ENCODE measurements at regions not wholly inside any gene's neighbourhood (a gene's known extent, or its start where the extent isn't known, plus 50 kb on each side); places are given as distances from the start of the nearest gene placed in this dataset.

- H3K9me3 Mint-ChIP-seq, result peaks cover 3% of the 10 kb centered on the region
- ATAC-seq (no peak), DNase-seq (no peak)
- H3K27ac Mint-ChIP-seq, result no peak overlapping the region
- TF ChIP-seq CTCF (IDR thresholded peaks at IDR 0.05), result no peak
- no peaks in the 10 kb centered on the region for H3K36me3 Mint-ChIP-seq (ENCODE audit: low read depth)
- no peaks in the 10 kb centered on the region for H3K4me1 Mint-ChIP-seq (ENCODE audit: low read depth)
- intact Hi-C loops (cut with micrococcal nuclease), result no loop called here
- no peaks in the 10 kb centered on the region for H3K27me3 Mint-ChIP-seq
- no peak overlapping the region for H3K4me3 Mint-ChIP-seq
- CTCF ChIA-PET, result no interaction called here
- POLR2A ChIA-PET, result no interaction called here
These were observed 443.4 kb upstream of the NCAM2 start for GRCh38 chr21:20554785-20555184.

GRCh38 chr21:20570824-20571232 is 427.4 kb upstream of the NCAM2 start:
- ChIA-PET POLR2A (no interaction called here), CTCF (no interaction called here)
- Mint-ChIP-seq H3K27ac (no peak overlapping the region), H3K27me3 (no peaks in the 10 kb centered on the region), H3K36me3 (ENCODE audit: low read depth) (no peaks in the 10 kb centered on the region), H3K9me3 (peaks cover 4% of the 10 kb centered on the region), H3K4me1 (ENCODE audit: low read depth) (no peaks in the 10 kb centered on the region), H3K4me3 (no peak overlapping the region)
- no peak for TF ChIP-seq CTCF (IDR thresholded peaks at IDR 0.05)
- DNase-seq, result no peak
- no peak for ATAC-seq
- intact Hi-C loops (cut with micrococcal nuclease), result no loop called here

GRCh38 chr21:20572582-20572981 is 425.6 kb upstream of the NCAM2 start:
- Mint-ChIP-seq H3K27me3 (no peaks in the 10 kb centered on the region), H3K27ac (no peak overlapping the region), H3K4me1 (ENCODE audit: low read depth) (no peaks in the 10 kb centered on the region), H3K4me3 (no peak overlapping the region), H3K9me3 (peaks cover 4% of the 10 kb centered on the region), H3K36me3 (ENCODE audit: low read depth) (no peaks in the 10 kb centered on the region)
- DNase-seq, result no peak
- intact Hi-C loops (cut with micrococcal nuclease), result no loop called here
- no peak for ATAC-seq
- CTCF ChIA-PET, result no interaction called here
- POLR2A ChIA-PET, result no interaction called here
- no peak for TF ChIP-seq CTCF (IDR thresholded peaks at IDR 0.05)

- H3K36me3 Mint-ChIP-seq (ENCODE audit: low read depth), result no peaks in the 10 kb centered on the region
- intact Hi-C loops (cut with micrococcal nuclease), result no loop called here
- DNase-seq (no peak), ATAC-seq (no peak)
- no peak for TF ChIP-seq CTCF (IDR thresholded peaks at IDR 0.05)
- POLR2A ChIA-PET, result no interaction called here
- no peaks in the 10 kb centered on the region for H3K4me1 Mint-ChIP-seq (ENCODE audit: low read depth)
- H3K27ac Mint-ChIP-seq, result no peak overlapping the region
- no peak overlapping the region for H3K4me3 Mint-ChIP-seq
- H3K9me3 Mint-ChIP-seq, result peaks cover 4% of the 10 kb centered on the region
- H3K27me3 Mint-ChIP-seq, result no peaks in the 10 kb centered on the region
- CTCF ChIA-PET, result no interaction called here
These were observed 416.8 kb upstream of the NCAM2 start for GRCh38 chr21:20581361-20581760.

- Mint-ChIP-seq H3K36me3 (ENCODE audit: low read depth) (no peaks in the 10 kb centered on the region), H3K27ac (no peak overlapping the region), H3K4me3 (no peak overlapping the region), H3K9me3 (peaks cover 9% of the 10 kb centered on the region), H3K27me3 (no peaks in the 10 kb centered on the region), H3K4me1 (ENCODE audit: low read depth) (no peaks in the 10 kb centered on the region)
- intact Hi-C loops (cut with micrococcal nuclease), result no loop called here
- TF ChIP-seq CTCF (IDR thresholded peaks at IDR 0.05), result no peak
- CTCF ChIA-PET, result no interaction called here
- ATAC-seq (no peak), DNase-seq (no peak)
- POLR2A ChIA-PET, result no interaction called here
These were observed 406.9 kb upstream of the NCAM2 start for GRCh38 chr21:20591284-20591683.
